Esophagus muscularis mucosa (tissue), 4 donors: ENCODE measurements at regions not wholly inside any gene's neighbourhood (a gene's known extent, or its start where the extent isn't known, plus 50 kb on each side); places are given as distances from the start of the nearest gene placed in this dataset.

ENCODE experiments used
- DNase-seq: peaks from one replicate; pipeline ENCODE4 v3.0.0-alpha.2; 2017; ENCODE audit errors: extremely low spot score
- H3K27ac ChIP-seq, 4 donors: fragments of 200-600 bp; sonication (generic); replicated peaks in 1 of 4; 1 replicate in 3 of 4; 2 replicates in 1 of 4; pipeline ENCODE4 v1.5.1; 2016 to 2019; ENCODE audit warnings: mild to moderate bottlenecking in 1 of 4
- H3K27me3 ChIP-seq, 4 donors: fragments of 200-600 bp; sonication (generic); one replicate each; pipeline versions ENCODE4 v1.5.1 to v1.6.0; 2016 to 2019
- H3K36me3 ChIP-seq, 4 donors: fragments of 200-600 bp; sonication (generic); one replicate each; pipeline ENCODE4 v1.5.1; 2016 to 2019
- H3K4me1 ChIP-seq, 4 donors: fragments of 200-600 bp; sonication (generic); one replicate each; pipeline ENCODE4 v1.5.1; 2016 to 2019
- H3K4me3 ChIP-seq, 4 donors: fragments of 200-600 bp; sonication (generic); 1 replicate in 2 of 4; 2 replicates in 2 of 4; pipeline ENCODE4 v1.5.1; 2016 to 2019; ENCODE audit warnings: mild to moderate bottlenecking in 4 of 4, moderate library complexity in 1 of 4
- H3K9me3 ChIP-seq, 4 donors: fragments of 200-600 bp; sonication (generic); 1 replicate in 3 of 4; 2 replicates in 1 of 4; pipeline ENCODE4 v1.5.1; 2016 to 2019
- CTCF ChIP-seq, 3 experiments: fragments of 200-600 bp in 2 of 3; fragments of 450-650 bp in 1 of 3; sonication (generic) in 2 of 3; IDR thresholded peaks; one replicate each; pipeline ENCODE4 v1.5.1; 2017 to 2019; ENCODE audit warnings: antibody characterized with exemption in 3 of 3, mild to moderate bottlenecking in 2 of 3, moderate library complexity in 1 of 3
- EP300 ChIP-seq: sonication (generic); formaldehyde crosslinking; IDR thresholded peaks from one replicate; pipeline ENCODE4 v1.6.1; 2017; ENCODE audit warnings: antibody characterized with exemption
- POLR2A ChIP-seq: fragments of 450-650 bp; IDR thresholded peaks from one replicate; pipeline ENCODE4 v1.6.1; 2017; ENCODE audit warnings: antibody characterized with exemption, moderate library complexity, mild to moderate bottlenecking, low read depth
- POLR2AphosphoS5 ChIP-seq, 2 donors: sonication (generic); formaldehyde crosslinking; IDR thresholded peaks; one replicate each; pipeline ENCODE4 v1.6.1; 2017; ENCODE audit warnings: antibody characterized with exemption in 2 of 2
- WGBS: methylation state at CpG from one replicate; pipeline ENCODE4 v1.1.5; 2018; 5-methylcytosine and 5-hydroxymethylcytosine counted together
- intact Hi-C: fragments of 100-400 bp; cut with DNase I; formaldehyde crosslinking; loops from one replicate; pipeline ENCODE4 v1.15.1; 2023

DNA sequence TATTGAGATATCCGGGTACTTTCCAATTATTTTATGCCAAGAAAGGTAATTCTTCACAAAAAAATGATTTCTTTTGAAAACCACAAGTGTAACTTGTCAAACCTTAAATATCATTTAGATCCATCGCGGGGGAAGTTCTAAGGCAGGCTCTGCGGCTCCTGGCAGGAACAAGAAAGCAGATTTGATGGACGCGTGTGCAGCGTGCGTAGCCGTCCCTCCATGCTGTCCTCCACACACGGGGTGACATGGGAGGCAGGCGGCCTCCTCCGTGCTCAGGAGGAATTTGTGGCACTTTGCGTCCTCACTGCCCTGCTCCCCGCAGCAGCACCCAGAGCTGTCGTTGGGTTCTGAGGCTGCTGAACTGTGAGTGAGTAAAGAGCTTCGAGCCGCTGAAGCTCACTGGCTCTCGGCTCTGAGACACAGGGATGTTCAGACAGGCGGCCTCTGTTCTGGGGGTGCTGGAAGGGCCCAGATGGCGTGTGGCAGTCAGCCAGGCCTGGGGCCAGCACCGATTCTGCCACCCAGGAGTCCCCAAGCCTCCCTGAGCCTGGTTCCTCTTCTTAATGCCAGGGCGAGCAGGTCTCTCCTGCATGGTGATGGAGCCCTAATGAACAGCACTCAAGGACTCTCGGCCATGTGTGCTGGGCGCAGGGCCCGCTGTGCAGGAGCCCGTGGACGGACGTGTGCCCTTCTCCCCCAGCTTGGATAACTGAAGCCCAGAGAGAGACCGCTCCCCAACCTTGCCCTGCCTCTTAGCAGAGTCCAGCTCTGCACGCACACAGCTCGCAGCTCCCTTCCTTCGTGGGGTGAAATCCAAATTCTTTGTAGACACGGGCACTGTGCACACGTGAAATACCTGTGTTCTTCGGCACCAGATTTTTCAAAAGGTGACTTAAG, 185.4 kb upstream of the SHH start:
- TF ChIP-seq POLR2A = no peak
- TF ChIP-seq POLR2AphosphoS5 (IDR thresholded peaks at IDR 0.05) = no peak
- TF ChIP-seq EP300 = no peak
- no peak for TF ChIP-seq CTCF (IDR thresholded peaks at IDR 0.05)
- no peak for DNase-seq
- intact Hi-C loops = no loop called here
- Histone ChIP-seq H3K27me3 (peaks cover 0 to 68% (median 0%) of the 10 kb centered on the region in 4 donors), H3K36me3 (no peaks in the 10 kb centered on the region), H3K27ac (no peak overlapping the region), H3K4me1 (no peaks in the 10 kb centered on the region), H3K9me3 (no peaks in the 10 kb centered on the region), H3K4me3 (no peak overlapping the region)
- 49% methylated on average over 22 of the region's 35 CpGs for WGBS

DNA sequence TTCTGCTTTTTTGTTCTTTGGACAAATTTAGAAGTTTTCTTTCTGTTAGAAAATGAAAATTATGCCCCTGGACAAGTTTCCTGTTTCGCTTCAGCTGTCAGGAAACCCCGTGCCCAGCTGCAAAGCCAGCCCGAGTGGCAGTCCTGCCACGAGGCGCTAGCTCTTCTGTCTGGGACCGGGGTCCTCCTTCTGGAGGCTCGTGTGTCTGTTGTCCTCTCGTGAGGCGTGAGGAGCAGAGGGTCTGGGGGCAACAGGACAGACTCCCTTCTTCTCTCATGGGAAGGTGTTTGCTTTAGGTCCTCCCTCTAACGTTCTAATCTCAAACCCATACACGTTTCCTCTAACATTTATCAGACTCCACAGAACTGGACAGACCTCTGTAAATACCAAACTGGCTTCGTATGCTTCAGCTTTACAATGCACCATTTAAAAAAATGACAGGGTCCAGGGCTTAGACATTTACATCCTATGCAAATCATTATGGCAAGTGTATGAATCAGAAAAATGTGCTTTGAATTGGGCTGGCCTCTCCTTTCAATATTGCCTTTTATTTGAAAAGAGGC, 184.5 kb upstream of the SHH start:
- no peak for TF ChIP-seq EP300
- no peak for TF ChIP-seq POLR2A
- TF ChIP-seq POLR2AphosphoS5 (IDR thresholded peaks at IDR 0.05) = no peak
- TF ChIP-seq CTCF (IDR thresholded peaks at IDR 0.05) = no peak
- DNase-seq = no peak
- H3K36me3 ChIP-seq = no peaks in the 10 kb centered on the region
- H3K27ac ChIP-seq = no peak overlapping the region
- intact Hi-C loops = no loop called here
- H3K4me1 ChIP-seq = no peaks in the 10 kb centered on the region
- peaks cover 0 to 62% (median 0%) of the 10 kb centered on the region in 4 donors for H3K27me3 ChIP-seq
- H3K4me3 ChIP-seq = no peak overlapping the region
- 36% methylated on average over 12 of the region's 12 CpGs for WGBS
- no peaks in the 10 kb centered on the region for H3K9me3 ChIP-seq

GRCh38 chr7:155995183-155995612, 182.9 kb upstream of the SHH start:
- DNase-seq = no peak
- intact Hi-C loops = no loop called here
- no peak for TF ChIP-seq POLR2A
- TF ChIP-seq EP300 = no peak
- no peak for TF ChIP-seq CTCF (IDR thresholded peaks at IDR 0.05)
- no peak for TF ChIP-seq POLR2AphosphoS5 (IDR thresholded peaks at IDR 0.05)
- Histone ChIP-seq H3K27ac (no peak overlapping the region), H3K9me3 (peaks cover 0 to 4% (median 0%) of the 10 kb centered on the region in 4 donors), H3K4me1 (no peaks in the 10 kb centered on the region), H3K36me3 (no peaks in the 10 kb centered on the region), H3K27me3 (peaks cover 0 to 49% (median 0%) of the 10 kb centered on the region in 4 donors), H3K4me3 (no peak overlapping the region)
- WGBS = 79% methylated on average over 11 of the region's 11 CpGs

DNA sequence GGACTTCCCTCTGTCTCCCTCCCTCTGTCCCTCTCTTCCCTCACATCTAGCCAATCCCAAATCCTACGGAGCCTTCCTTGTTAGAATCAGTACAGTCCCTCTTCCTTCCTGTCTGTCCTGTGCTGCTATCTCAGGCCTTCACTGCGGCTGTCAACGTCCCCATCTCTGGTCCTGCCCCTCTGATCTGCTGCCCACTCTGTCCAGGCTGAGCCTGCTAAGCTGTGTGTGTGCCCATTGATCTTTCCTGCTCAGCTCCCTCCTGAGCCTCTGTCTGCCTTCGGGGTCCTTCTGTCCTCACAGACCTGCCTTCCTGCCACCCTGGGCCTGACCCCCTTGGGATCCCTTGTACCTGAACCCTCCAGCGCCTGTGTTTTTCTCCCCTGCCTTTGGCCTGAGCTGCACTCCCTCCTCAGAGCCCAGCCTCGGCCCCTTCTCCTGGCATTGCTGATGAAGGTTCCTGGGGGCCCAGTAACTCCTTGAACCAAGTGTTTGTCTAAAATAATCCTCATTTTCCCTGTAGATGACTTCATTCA, 182.1 kb upstream of the SHH start:
- TF ChIP-seq POLR2AphosphoS5 (IDR thresholded peaks at IDR 0.05) (no peak), EP300 (no peak), CTCF (IDR thresholded peaks at IDR 0.05) (no peak), POLR2A (no peak)
- Histone ChIP-seq H3K4me3 (no peak overlapping the region), H3K4me1 (no peaks in the 10 kb centered on the region), H3K27me3 (peaks cover 0 to 41% (median 0%) of the 10 kb centered on the region in 4 donors), H3K9me3 (peaks cover 0 to 7% (median 0%) of the 10 kb centered on the region in 4 donors), H3K36me3 (no peaks in the 10 kb centered on the region), H3K27ac (no peak overlapping the region)
- no peak for DNase-seq
- 70% methylated on average over 6 of the region's 6 CpGs for WGBS
- intact Hi-C loops = no loop called here
